HepG2 (cell line): ENCODE measurements at regions not wholly inside any gene's neighbourhood (a gene's known extent, or its start where the extent isn't known, plus 50 kb on each side); places are given as distances from the start of the nearest gene placed in this dataset.

ENCODE experiments used
- ATAC-seq: fragments of 200-7000 bp; cut with Tn5 transposase; 3 replicates; pipeline ENCODE4 v1.9.1; 2020; ENCODE audit warnings: mild to moderate bottlenecking, moderate library complexity
- BruUV-seq: library from RNA; stranded (reverse); fragments of 400-500 nt; replicated peaks from 2 replicates; lab custom pipeline; 2021; lab: Mats Ljungman, UMichigan
- CTCF ChIA-PET: fragments of 300-600 bp; formaldehyde crosslinking; extraction: SDS; loops from one replicate; lab custom pipeline; 2021; ENCODE audit warnings: low total read pairs, inconsistent platforms, low intra/inter-chr PET ratio; lab: Yijun Ruan, JAX
- POLR2A ChIA-PET: fragments of 350-600 bp; sonication (Branson Sonifier 250); formaldehyde crosslinking; loops from one replicate; lab custom pipeline; 2020; ENCODE audit warnings: antibody characterized with exemption, inconsistent platforms; lab: Yijun Ruan, JAX
- DNase-seq: peaks from one replicate; pipeline ENCODE4 v3.0.0-alpha.2; 2015; ENCODE audit warnings: low spot score
- FAIRE-seq: peaks from 3 replicates; lab custom pipeline; 2011; peaks lifted over from hg19 to GRCh38; lab: Jason Lieb, UNC
- H2AFZ ChIP-seq: one replicate; pipeline ENCODE4 v1.6.1; 2011; ENCODE audit warnings: low read length, inconsistent platforms
- H3K27ac ChIP-seq: fragments of 300-600 bp; 3 replicates; pipeline ENCODE4 v1.8.0; 2011; ENCODE audit warnings: mixed run types, mild to moderate bottlenecking, mixed read lengths, low read length, inconsistent platforms; ENCODE audit not compliant: insufficient read depth; ENCODE audit errors: extremely low read length
- H3K27me3 ChIP-seq, 2 experiments: fragments of 200-600 bp in 1 of 2; 2 replicates in 1 of 2; 3 replicates in 1 of 2; pipeline versions ENCODE4 v1.6.0 to v1.8.0; 2011; ENCODE audit warnings: low read length in 2 of 2, mild to moderate bottlenecking in 2 of 2, moderate library complexity in 2 of 2, inconsistent platforms in 1 of 2; ENCODE audit not compliant: insufficient read depth in 2 of 2, control insufficient read depth in 1 of 2
- H3K36me3 ChIP-seq, 2 experiments: fragments of 200-600 bp in 1 of 2; replicated peaks in 1 of 2; 2 replicates in 1 of 2; 3 replicates in 1 of 2; pipeline versions ENCODE4 v1.5.1 to v1.8.0; 2011; ENCODE audit warnings: low read length in 2 of 2, inconsistent platforms in 1 of 2; ENCODE audit not compliant: insufficient read depth in 2 of 2, control insufficient read depth in 1 of 2
- H3K4me1 ChIP-seq: 2 replicates; pipeline ENCODE4 v1.5.1; 2012; ENCODE audit warnings: low read length, inconsistent platforms; ENCODE audit not compliant: insufficient read depth
- H3K4me2 ChIP-seq: 2 replicates; pipeline ENCODE4 v1.6.0; 2011; ENCODE audit warnings: low read depth, low read length, inconsistent platforms
- H3K4me3 ChIP-seq, 3 experiments: fragments of 200-600 bp in 1 of 3; sonication (generic), shearing (Covaris generic) in 1 of 3; replicated peaks in 1 of 3; 2 replicates each; pipeline ENCODE4 v1.5.1; 2011 to 2016; ENCODE audit warnings: low read length in 3 of 3, inconsistent platforms in 2 of 3, low read depth in 2 of 3, mild to moderate bottlenecking in 2 of 3, control low read depth in 1 of 3, mixed read lengths in 1 of 3; ENCODE audit not compliant: insufficient read depth in 1 of 3
- H3K79me2 ChIP-seq: one replicate; pipeline ENCODE4 v1.6.1; 2011; ENCODE audit warnings: low read length, inconsistent platforms; ENCODE audit not compliant: insufficient read depth
- H3K9ac ChIP-seq: 2 replicates; pipeline ENCODE4 v1.6.0; 2011; ENCODE audit warnings: mild to moderate bottlenecking, low read depth, low read length, inconsistent platforms; ENCODE audit not compliant: insufficient read depth
- H3K9me3 ChIP-seq: 2 replicates; pipeline ENCODE4 v1.5.1; 2012; ENCODE audit warnings: mild to moderate bottlenecking, low read length
- H4K20me1 ChIP-seq: 2 replicates; pipeline ENCODE4 v1.6.0; 2011; ENCODE audit warnings: inconsistent platforms, mild to moderate bottlenecking, low read length, moderate library complexity; ENCODE audit not compliant: insufficient read depth
- FOXK1 ChIP-seq: sonication (generic); formaldehyde crosslinking; IDR thresholded peaks from 2 replicates; pipeline ENCODE4 v1.4.0; 2020; ENCODE audit warnings: low read depth, missing genetic modification reagents, borderline replicate concordance
- HNRNPLL ChIP-seq: fragments of 200-400 bp; formaldehyde crosslinking; IDR thresholded peaks from 2 replicates; pipeline ENCODE4 v1.6.1; 2017; ENCODE audit warnings: mild to moderate bottlenecking, low read depth, low read length; ENCODE audit not compliant: poor library complexity, severe bottlenecking
- KAT8 ChIP-seq: IDR thresholded peaks from 2 replicates; pipeline ENCODE4 v1.6.1; 2016; ENCODE audit warnings: missing genetic modification reagents, missing compliant biosample characterization
- KLF16 ChIP-seq, 2 experiments: sonication (generic) in 1 of 2; formaldehyde crosslinking in 1 of 2; IDR thresholded peaks; 2 replicates each; pipeline versions ENCODE4 v1.6.1 to v1.8.0; 2016 to 2023; ENCODE audit warnings: missing genetic modification reagents in 2 of 2, missing compliant biosample characterization in 1 of 2
- NCOR1 ChIP-seq: fragments of 200-600 bp; sonication (generic); IDR thresholded peaks from 2 replicates; pipeline ENCODE4 v1.7.0; 2017; ENCODE audit warnings: antibody characterized with exemption, low read length, borderline replicate concordance
- RCOR2 ChIP-seq: IDR thresholded peaks from 2 replicates; pipeline ENCODE4 v1.6.1; 2016; ENCODE audit warnings: missing biosample characterization, missing genetic modification reagents
- RFX5 ChIP-seq: IDR thresholded peaks from 2 replicates; pipeline ENCODE4 v1.6.1; 2011; ENCODE audit warnings: low read depth, low read length, improper control_type of control experiment
- SP2 ChIP-seq: sonication (generic); formaldehyde crosslinking; IDR thresholded peaks from 2 replicates; pipeline ENCODE4 v1.5.1; 2020; ENCODE audit warnings: mild to moderate bottlenecking, missing genetic modification reagents
- ZBTB21 ChIP-seq: sonication (generic); formaldehyde crosslinking; IDR thresholded peaks from 2 replicates; pipeline ENCODE4 v1.4.0; 2020; ENCODE audit warnings: missing genetic modification reagents
- ZIK1 ChIP-seq: sonication (generic); formaldehyde crosslinking; IDR thresholded peaks from 2 replicates; pipeline ENCODE4 v1.5.0; 2020; ENCODE audit warnings: mild to moderate bottlenecking, low read depth, missing genetic modification reagents, borderline replicate concordance
- ZNF335 ChIP-seq: sonication (generic); formaldehyde crosslinking; IDR thresholded peaks from 2 replicates; pipeline ENCODE4 v1.4.0; 2020; ENCODE audit warnings: missing genetic modification reagents
- ZNF546 ChIP-seq: sonication (generic); formaldehyde crosslinking; conservative IDR thresholded peaks from 2 replicates; pipeline ENCODE4 v1.8.1; 2023; ENCODE audit warnings: mild to moderate bottlenecking, missing genetic modification reagents
- ZNF562 ChIP-seq: sonication (generic); formaldehyde crosslinking; IDR thresholded peaks from 2 replicates; pipeline ENCODE4 v1.8.0; 2022; ENCODE audit warnings: missing genetic modification reagents, borderline replicate concordance
- ZNF660 ChIP-seq: sonication (generic); formaldehyde crosslinking; IDR thresholded peaks from 2 replicates; pipeline ENCODE4 v1.5.1; 2020; ENCODE audit warnings: mild to moderate bottlenecking, low read depth, missing genetic modification reagents, borderline replicate concordance
- WGBS: methylation state at CpG from one replicate; pipeline ENCODE4 v1.1.6; 2017; ENCODE audit warnings: low lambda C conversion rate; 5-methylcytosine and 5-hydroxymethylcytosine counted together
- in situ Hi-C: cut with HindIII; loops from 2 replicates; pipeline ENCODE4 v1.10.0; 2017; ENCODE audit warnings: low pct_unique_long_range_greater_than_20kb; ENCODE audit not compliant: extremely low pct_ligation_motif_present
- intact Hi-C: fragments of 100-400 bp; cut with micrococcal nuclease; formaldehyde crosslinking; loops from one replicate; pipeline ENCODE4 v1.10.0; 2022; ENCODE audit not compliant: unreplicated experiment
- TF ChIP-seq, protein P1 (sequence below): sonication (generic); formaldehyde crosslinking; IDR thresholded peaks from one replicate; pipeline ENCODE4 v1.5.1; 2020; ENCODE audit warnings: mild to moderate bottlenecking, missing genetic modification reagents; ENCODE audit errors: not compliant biosample characterization

DNA sequence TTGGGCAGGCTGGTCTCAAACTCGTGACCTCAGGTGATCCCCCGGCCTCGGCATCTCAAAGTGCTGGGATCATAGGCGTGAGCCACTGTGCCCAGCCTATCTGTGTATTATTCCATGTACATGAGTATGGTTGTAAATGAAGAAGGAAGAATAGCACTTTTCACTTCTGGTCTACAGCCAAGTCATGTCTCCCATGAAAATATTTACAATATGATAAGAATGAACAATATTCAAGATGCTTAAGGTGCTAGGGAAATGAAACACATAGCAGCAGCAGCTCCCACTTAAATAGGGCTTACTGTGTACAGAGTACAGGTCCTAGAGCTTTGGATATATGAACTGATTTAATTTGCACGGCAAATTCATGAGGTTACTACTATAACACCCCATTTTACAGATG is 70.3 kb upstream of the COL5A2 start:
- BruUV-seq, result no TSS peak
- Histone ChIP-seq H4K20me1 (no peaks in the 10 kb centered on the region), H3K79me2 (no peaks in the 10 kb centered on the region), H3K27ac (no peak overlapping the region), H2AFZ (no peak overlapping the region), H3K4me2 (no peak overlapping the region), H3K4me1 (no peaks in the 10 kb centered on the region), H3K36me3 (no peaks in the 10 kb centered on the region), H3K9ac (no peak overlapping the region), H3K4me3 (no peak overlapping the region), H3K27me3 (no peaks in the 10 kb centered on the region), H3K9me3 (no peaks in the 10 kb centered on the region)
- no peak for FAIRE-seq
- in situ Hi-C loops, result no loop called here
- DNase-seq, result no peak
- POLR2A ChIA-PET, result no interaction called here
- ATAC-seq, result no peak
- intact Hi-C loops, result no loop called here
- TF ChIP-seq RCOR2 (CRISPR knock-in tag), result no peak
- no peak for TF ChIP-seq KAT8
- no peak for TF ChIP-seq ZNF546 (CRISPR knock-in tag)
- TF ChIP-seq, protein P1, sequence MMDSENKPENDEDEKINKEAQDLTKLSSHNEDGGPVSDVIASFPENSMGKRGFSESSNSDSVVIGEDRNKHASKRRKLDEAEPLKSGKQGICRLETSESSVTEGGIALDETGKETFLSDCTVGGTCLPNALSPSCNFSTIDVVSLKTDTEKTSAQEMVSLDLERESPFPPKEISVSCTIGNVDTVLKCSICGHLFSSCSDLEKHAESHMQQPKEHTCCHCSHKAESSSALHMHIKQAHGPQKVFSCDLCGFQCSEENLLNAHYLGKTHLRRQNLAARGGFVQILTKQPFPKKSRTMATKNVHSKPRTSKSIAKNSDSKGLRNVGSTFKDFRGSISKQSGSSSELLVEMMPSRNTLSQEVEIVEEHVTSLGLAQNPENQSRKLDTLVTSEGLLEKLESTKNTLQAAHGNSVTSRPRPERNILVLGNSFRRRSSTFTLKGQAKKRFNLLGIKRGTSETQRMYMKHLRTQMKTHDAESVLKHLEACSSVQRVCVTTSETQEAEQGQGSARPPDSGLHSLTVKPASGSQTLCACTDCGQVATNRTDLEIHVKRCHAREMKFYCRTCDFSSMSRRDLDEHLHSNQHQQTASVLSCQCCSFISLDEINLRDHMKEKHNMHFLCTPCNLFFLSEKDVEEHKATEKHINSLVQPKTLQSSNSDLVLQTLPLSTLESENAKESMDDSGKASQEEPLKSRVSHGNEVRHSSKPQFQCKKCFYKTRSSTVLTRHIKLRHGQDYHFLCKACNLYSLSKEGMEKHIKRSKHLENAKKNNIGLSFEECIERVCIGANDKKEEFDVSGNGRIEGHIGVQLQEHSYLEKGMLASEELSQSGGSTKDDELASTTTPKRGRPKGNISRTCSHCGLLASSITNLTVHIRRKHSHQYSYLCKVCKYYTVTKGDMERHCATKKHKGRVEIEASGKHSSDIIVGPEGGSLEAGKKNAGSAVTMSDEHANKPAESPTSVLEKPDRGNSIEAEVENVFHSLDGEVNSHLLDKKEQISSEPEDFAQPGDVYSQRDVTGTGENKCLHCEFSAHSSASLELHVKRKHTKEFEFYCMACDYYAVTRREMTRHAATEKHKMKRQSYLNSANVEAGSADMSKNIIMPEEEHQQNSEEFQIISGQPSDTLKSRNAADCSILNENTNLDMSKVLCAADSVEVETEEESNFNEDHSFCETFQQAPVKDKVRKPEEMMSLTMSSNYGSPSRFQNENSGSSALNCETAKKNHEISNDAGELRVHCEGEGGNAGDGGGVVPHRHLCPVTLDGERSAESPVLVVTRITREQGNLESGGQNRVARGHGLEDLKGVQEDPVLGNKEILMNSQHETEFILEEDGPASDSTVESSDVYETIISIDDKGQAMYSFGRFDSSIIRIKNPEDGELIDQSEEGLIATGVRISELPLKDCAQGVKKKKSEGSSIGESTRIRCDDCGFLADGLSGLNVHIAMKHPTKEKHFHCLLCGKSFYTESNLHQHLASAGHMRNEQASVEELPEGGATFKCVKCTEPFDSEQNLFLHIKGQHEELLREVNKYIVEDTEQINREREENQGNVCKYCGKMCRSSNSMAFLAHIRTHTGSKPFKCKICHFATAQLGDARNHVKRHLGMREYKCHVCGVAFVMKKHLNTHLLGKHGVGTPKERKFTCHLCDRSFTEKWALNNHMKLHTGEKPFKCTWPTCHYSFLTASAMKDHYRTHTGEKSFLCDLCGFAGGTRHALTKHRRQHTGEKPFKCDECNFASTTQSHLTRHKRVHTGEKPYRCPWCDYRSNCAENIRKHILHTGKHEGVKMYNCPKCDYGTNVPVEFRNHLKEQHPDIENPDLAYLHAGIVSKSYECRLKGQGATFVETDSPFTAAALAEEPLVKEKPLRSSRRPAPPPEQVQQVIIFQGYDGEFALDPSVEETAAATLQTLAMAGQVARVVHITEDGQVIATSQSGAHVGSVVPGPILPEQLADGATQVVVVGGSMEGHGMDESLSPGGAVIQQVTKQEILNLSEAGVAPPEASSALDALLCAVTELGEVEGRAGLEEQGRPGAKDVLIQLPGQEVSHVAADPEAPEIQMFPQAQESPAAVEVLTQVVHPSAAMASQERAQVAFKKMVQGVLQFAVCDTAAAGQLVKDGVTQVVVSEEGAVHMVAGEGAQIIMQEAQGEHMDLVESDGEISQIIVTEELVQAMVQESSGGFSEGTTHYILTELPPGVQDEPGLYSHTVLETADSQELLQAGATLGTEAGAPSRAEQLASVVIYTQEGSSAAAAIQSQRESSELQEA (CRISPR knock-in tag), result no peak
- no peak for TF ChIP-seq ZIK1 (CRISPR knock-in tag)
- TF ChIP-seq HNRNPLL, result no peak
- TF ChIP-seq ZNF562 (CRISPR knock-in tag), result no peak
- TF ChIP-seq RFX5, result no peak
- no peak for TF ChIP-seq ZNF660 (CRISPR knock-in tag)
- no peak for TF ChIP-seq SP2 (CRISPR knock-in tag)
- TF ChIP-seq NCOR1, result no peak
- TF ChIP-seq FOXK1 (CRISPR knock-in tag), result no peak
- TF ChIP-seq KLF16 (CRISPR knock-in tag; IDR thresholded peaks at IDR 0.05), result no peak
- no peak for TF ChIP-seq ZNF335 (CRISPR knock-in tag)
- no peak for TF ChIP-seq ZBTB21 (CRISPR knock-in tag)
- CTCF ChIA-PET, result no interaction called here
- 51% methylated on average over 5 of the region's 5 CpGs for WGBS
